NCI-H2081 (cell line): ENCODE measurements at regions not wholly inside any gene's neighbourhood (a gene's known extent, or its start where the extent isn't known, plus 50 kb on each side); places are given as distances from the start of the nearest gene placed in this dataset.
"Not testable (repeated sequence)": the region's sequence is repeated elsewhere in the genome, so short reads cannot be mapped to it uniquely, and the experiment has no call there.

Experiments
- DNase-seq, 2 experiments: peaks; one replicate each; lab custom pipeline; 2025; lab: John Stamatoyannopoulos, UW

GRCh38 chr13:89968470-89968869, 1379.0 kb upstream of the MIR17HG start:
- DNase-seq, result no peak

DNA sequence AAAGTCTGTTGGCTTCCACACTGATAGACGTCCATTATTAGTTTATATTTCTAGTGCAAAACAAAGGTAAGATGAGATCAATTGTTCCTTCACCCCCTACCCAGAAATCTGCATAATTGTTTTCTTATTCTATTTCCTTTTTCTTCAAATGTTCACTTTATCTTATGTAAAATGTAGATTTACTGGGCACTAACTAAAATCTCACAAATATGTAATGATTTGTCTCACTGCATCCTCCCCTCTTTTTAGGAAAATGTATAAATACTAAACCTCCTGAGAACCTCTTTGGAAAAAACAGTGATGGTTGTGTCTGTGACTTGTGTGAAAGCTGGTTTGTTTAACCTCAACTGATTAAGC, 1377.2 kb upstream of the MIR17HG start:
- no peak for DNase-seq

- DNase-seq, result no peak
These were observed 1370.3 kb upstream of the MIR17HG start for GRCh38 chr13:89977203-89977602.

DNA sequence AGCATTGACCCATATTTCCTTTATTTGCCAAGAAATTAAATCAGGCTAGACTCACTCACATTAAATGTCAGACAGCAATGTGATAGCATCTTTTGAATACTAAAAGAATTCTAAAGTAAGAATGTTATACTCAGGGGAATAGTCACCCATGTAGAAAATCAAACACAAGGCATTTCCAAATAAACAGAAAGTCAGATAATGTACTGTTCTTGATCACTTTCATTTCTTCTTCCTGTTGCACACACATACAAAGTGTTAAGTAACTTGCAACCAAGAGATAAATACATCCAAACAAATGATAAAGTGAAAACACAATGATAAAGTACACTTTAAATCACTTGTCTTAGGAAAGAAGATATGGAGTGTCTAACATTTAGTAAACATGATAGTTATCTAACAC, 1366.6 kb upstream of the MIR17HG start:
- DNase-seq, result no peak

DNA sequence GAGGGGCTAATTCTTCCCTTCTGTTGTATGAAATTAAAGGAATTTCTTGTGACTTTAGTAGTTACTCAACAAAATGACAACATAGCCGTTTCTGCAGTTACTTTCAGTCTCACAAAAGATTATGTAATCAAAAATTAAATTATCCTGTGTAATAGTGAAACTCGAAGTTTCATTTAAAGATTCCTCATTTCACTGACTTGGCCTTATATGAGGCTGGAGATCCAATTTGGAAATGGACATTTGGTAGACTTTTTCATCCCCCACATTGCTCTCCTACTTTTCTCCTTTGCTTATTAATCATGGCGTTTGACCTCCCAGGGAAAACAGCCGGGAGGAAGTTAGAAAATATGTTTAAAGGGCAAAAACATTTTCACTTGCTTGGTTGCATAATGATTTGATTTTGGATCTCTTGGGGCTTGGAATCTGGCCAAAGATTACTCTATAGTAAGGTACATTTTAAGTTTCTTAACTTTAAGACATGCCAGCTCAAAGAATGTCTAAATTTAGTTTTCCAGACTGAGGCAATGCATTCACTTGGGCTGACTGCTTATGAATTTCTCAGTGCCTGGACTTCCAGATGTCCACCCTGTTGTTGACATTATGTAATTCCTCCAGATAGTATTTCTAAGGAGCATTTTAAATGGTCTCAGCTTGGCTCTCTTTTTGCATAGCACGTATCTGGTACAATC, 1364.9 kb upstream of the MIR17HG start:
- DNase-seq, result no peak

GRCh38 chr13:89988206-89988605, 1359.3 kb upstream of the MIR17HG start:
- DNase-seq, result no peak

DNA sequence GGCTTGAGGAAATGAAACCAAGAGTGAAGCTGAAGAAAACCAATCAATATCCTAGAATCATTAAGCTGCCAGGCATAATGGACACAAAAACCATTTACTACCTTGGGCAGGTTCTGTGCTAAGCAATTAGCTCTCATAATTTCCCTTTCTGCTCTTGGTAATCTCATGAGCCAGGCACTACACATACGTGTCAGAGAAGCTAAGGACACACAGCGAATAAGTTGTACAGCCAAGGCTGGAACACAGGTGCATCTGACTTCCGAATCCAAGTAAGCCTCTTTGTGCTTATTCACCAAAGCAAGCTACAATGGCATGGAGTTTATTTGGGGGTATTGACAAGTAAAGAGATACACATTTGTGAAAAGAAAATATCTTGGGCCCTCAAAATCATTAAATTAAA, 1343.9 kb upstream of the MIR17HG start:
- no peak for DNase-seq

GRCh38 chr13:90008707-90009149, 1338.8 kb upstream of the MIR17HG start:
- no peak for DNase-seq

GRCh38 chr13:90014038-90014437, 1333.4 kb upstream of the MIR17HG start:
- DNase-seq, result no peak

- DNase-seq, result no peak
These were observed 1331.7 kb upstream of the MIR17HG start for GRCh38 chr13:90015565-90016507.

DNA sequence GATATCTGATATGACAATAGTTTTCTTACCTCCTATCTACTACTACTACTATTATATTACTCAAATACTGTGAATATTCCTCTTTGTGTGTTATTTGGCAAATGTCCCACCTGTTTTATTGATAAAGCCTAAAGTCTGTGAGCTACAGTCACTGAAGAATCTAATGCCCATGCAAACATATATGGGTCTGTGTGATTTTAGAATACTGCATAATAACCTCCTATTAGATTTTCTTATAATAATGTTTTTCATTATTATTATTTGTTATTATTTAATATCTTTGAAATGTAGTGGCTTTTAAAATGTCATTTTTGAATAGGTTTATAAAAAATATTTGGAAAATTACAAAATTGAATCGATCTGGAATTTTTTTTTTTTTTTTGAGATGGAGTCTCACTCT, 1330.8 kb upstream of the MIR17HG start:
- DNase-seq, result no peak

GRCh38 chr13:90020536-90021070, 1326.9 kb upstream of the MIR17HG start:
- DNase-seq, result no peak

- no peak for DNase-seq
These were observed 1320.1 kb upstream of the MIR17HG start for GRCh38 chr13:90027409-90027808.

- DNase-seq, result no peak
These were observed 1315.2 kb upstream of the MIR17HG start for GRCh38 chr13:90032313-90032712.

DNA sequence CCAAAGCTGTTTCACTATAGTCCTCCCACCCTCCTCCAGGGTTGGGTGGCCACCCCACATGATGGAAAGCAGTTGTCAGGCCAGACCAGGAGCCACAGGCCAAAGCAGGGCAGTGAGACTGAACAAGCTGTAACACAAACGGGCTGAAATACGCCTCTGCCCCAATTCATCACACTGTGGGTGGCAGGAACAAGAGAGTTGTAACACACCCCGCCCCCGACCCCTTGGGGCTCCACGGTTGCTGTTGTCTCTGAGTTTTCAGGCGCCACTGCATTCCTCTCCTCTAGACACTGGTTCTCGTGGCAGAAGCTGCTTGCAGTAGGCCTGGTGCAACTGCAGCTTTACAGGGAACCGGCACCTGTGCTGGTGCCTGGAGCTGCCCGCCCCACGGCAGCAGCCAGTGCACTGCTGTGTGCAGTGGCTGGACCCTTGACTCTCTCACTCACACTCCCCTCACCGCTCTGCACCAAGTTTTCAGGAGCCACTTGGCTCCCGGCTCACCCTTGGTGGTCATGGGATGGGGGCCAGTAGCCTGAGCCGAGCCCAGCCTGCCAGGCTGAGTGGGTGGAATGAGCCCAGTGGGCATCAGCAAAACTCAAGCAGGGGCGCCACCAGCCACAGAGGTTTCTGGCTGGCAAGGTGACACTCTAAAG, 1314.5 kb upstream of the MIR17HG start:
- no peak for DNase-seq

DNA sequence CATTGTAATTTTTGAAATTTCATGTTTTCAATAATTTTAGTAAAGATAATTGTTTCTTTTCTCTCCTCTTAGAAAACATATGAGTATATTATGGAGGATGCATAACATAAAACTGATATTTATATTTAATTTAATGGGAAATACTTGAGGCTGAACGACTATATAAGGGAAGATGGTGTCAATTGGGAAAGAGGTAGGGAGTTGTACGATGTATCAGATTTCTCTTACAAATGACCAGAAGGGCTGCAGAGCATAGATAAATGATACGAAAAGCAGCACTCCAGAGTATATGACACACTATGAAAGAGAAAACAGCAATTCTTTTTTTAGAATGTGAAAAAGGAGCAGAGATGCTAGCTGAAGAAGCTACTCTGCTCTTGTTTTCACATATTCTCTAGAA, 1308.0 kb upstream of the MIR17HG start:
- DNase-seq, result no peak

DNA sequence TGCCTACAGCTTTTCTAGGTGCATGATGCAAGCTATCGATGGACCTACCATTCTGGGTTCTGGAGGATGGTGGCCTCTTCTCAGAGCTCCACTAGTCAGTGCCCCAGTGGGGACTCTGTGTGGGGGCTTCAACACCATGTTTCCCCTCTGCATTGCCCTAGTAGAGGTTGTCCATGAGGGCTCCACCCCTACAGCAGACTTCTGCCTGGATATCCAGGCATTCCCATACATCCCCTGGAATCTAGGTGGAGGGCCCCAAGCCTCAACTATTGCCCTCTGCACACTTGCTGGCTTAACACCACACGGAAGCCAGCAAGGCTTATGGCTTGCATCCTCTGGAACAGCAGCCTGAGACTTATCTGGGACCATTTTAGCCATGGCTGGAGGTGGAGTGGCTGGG, 1299.9 kb upstream of the MIR17HG start:
- DNase-seq, result no peak

DNA sequence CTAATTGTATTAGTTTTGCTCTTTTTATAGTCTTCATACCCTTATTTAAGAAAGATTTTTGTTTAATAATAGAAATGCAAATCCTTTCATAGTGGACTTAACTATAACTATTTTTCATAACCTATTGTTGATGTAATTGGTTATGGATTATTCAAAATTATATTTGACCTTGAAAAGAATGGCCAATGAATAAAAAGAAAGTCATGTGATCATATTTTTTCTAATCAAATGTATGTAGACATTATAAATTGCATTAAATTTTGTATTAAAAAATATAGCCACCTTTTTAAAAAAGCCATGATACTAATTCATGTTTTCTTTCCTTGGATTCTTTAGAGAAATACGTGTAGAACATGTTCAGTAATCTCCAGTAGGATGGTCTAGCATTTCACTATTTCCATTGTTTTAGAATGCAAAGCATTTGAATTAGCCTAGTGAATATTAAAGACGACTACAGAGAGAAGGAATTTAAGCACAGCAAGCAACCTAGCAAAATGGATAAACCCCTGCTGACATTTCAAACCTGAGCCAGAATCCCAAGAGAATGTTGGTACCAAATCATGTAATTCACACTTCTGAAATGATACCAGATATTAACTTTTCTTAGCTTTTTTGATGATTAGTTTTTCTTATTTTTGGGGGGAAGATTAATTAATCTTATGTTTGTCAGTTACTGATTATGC, 1297.4 kb upstream of the MIR17HG start:
- no peak for DNase-seq

DNA sequence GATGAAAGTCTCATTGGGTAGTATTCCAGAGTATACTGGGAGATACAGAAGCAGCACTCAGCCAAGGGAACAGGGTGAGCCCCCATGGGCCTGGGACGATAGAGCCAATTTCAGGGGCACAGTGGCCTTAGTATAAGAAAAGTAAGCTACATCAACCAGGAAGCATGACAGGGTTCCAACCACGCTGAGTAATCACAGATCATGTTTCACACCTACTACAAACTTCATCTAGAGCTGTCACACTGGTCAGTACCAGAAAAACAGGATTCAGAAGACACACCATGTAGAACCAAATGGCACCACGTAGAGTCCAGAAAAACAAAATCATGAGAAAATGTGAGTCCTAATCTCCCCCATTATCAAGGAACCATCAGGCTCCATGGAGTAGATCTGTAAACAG, 1292.4 kb upstream of the MIR17HG start:
- DNase-seq, result no peak

- DNase-seq, result no peak
These were observed 1291.7 kb upstream of the MIR17HG start for GRCh38 chr13:90055760-90056159.

DNA sequence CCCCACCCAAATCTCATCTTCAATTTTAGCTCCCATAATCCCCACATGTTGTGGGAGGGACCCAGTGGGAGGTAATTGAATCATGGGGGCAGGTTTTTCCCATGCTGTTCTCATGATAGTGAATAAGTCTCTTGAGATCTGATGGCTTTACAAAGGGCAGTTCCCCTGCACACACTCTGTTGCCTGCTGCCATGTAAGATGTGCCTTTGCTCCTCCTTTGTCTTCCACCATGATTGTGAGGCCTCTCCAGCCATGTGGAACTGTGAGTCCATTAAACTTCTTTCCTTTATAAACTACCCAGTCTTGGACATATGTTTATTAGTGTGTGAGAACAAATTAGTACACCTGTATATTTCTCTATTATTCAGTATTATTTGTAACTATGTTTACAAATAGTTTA, 1283.3 kb upstream of the MIR17HG start:
- not testable (repeated sequence) for DNase-seq

GRCh38 chr13:90068658-90069057, 1278.8 kb upstream of the MIR17HG start:
- DNase-seq, result no peak
